GM20431 (cell line): ENCODE measurements at regions not wholly inside any gene's neighbourhood (a gene's known extent, or its start where the extent isn't known, plus 50 kb on each side); places are given as distances from the start of the nearest gene placed in this dataset.

Experiments
- in situ Hi-C: fragments of 300-500 bp; cut with MseI, MboI; formaldehyde crosslinking; loops from one replicate; pipeline ENCODE4 v1.15.0; 2020; ENCODE audit warnings: low sequenced_read_pairs; ENCODE audit not compliant: unreplicated experiment

DNA sequence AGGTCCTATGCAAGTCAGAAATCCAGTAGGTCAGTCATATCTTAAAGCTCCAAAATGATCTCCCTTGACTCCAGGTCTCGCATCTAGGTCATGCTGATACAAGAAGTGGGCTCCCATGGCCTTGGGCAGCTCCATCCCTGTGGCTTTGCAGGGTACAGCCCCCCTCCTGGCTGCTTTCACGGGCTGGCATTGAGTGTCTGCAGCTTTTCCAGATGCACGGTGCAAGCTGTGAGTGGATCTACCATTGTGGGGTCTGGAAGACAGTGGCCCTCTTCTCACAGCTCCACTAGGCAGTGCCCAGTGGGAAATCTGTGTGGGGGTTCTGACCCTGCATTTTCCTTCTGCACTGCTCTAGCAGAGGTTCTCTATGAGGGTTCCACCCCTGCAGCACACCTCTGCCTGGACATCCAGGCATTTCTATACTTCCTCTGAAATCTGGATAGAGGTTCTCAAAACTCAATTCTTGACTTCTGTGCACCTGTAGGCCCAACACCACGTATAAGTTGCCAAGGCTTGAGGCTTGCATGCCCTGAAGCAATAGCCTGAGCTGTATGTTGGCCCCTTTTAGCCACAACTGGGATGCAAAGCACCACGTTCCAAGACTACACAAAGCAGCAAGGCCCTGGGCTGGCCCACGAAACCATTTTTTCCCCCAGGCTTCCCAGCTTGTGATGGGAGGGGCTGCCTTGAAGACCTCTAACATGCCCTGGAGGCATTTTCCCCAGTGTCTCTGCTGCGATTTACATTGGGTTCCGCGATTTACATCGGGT lies 472.7 kb downstream of the NPHP4 start:
- in situ Hi-C loops = loop anchor here (25.0 kb wide), 2 partner anchors 218 to 393 kb away; no protein-coding TSS in a partner anchor

DNA sequence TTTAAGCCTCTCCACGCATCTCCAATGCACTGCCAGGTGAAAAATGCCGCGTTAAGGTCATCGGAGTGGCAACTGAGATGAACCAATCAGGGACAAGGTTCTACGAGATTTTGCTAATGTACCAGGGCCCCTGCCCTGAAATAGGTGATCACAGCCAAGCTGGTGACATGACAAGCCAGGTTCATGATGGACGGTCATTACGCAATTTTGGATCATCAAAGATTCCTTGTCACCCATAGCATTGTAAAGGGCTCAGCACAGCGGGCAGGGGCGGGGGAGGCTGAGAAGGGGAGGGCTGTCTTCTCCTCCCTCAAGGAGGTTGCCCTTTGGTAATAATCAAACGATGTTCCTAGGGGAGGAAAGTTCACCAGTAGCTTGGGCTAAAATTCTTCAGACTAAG lies 475.5 kb downstream of the NPHP4 start:
- in situ Hi-C loops = loop anchor here (25.0 kb wide), 2 partner anchors 221 to 396 kb away; no protein-coding TSS in a partner anchor

DNA sequence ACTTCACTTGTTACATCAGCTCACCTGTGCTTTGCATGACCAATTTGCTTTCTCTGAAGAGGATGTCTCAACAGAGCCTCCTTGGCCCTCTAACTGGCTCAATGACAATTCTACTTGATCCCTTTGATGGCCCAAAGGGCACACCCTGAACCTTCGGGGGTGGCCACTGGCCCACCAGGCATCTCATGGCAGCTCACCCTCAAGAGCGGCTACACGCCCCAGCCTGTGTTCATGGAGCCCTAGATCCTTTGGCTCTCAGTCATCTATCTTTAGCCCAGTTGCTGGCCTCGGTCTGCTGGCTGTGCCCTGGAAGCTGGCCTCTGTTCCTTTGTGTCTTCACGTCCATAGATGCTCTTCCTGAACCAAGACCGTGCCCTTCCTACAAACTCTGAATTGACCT lies 476.7 kb downstream of the NPHP4 start:
- in situ Hi-C loops = loop anchor here (25.0 kb wide), 2 partner anchors 222 to 397 kb away; no protein-coding TSS in a partner anchor

DNA sequence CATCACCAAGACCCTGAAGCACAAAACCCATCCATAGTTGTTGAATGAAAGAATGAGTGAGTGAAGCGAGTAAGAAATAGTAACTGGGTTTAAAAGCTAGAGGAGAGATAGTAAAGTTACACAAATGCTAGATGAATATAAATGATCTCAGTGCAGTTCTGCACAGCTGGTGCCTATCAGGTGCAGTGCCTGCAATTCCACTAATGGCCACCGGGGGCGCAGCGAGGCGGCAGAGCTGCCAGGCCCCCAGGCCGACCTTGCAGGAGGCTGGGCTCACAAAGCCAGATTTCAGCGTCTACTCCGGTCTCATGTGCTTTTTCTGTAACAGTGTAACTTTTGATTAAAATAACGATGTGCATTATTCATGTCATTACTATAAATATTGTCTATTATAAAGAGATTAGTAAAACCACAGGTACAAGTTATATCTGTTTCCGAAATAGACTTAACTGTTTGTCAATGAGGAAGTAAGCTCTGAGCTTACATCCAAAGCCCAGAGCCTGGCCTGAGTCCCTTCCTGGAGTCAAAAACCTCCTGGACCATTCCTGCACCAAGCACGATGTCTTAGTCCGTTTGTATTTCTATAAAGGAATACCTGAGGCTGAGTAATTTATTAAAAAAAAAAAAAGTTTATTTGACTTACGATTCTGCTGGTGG lies 477.6 kb downstream of the NPHP4 start:
- in situ Hi-C loops = loop anchor here (25.0 kb wide), 2 partner anchors 223 to 398 kb away; no protein-coding TSS in a partner anchor

DNA sequence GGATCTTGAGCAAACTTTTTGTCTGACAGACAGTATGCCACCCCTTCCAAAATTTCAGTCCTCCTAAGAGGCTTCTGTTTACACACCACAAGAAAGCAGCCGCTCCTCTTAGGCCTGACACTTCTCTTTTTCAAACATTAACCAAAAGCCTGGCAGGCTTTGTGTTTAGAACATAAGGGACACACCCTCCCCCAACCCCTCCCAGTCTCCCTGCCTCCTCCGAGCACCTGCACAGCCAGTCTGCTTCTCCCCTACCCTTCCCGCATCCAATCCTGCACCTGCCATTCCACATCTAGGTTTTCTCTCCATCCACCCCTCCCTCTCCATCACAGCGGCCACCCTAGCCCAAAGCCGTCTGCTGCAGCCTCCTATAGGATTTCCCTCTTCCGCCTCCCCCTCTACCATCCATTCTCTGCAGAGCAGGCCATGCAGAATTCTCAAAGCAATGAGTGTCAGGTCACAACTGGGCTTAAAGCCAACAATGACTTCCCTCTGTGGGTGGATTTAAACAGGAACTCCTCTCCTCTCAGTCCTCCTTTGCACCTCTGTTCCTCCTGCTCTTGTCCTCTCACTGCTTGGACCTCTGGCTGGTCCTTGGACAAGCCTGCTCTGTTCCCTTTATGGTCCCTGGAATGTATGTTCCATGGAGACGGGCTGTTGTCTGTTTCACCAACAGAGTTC lies 478.2 kb downstream of the NPHP4 start:
- in situ Hi-C loops = loop anchor here (25.0 kb wide), 2 partner anchors 223 to 398 kb away; no protein-coding TSS in a partner anchor

DNA sequence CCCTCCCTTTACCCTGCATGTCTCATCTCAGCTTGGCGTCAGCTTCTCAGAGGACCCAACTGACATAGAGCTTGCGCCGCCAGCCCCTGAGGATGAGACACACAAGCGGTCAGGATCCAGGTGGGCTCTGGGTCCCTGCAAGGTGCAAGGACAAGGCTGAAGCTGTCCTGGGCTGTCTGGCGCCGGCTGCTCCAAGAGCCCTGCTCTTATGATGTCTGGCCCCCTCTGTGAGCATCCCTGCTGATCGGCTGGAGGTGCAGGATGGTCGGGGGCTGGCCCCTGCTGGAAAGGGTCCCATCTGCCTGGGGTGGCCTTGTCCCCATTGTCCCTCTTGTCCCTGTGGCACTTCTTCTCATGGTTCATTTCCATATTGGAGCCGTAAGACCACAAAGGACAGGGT lies 479.0 kb downstream of the NPHP4 start:
- in situ Hi-C loops = loop anchor here (25.0 kb wide), 2 partner anchors 224 to 399 kb away; no protein-coding TSS in a partner anchor

DNA sequence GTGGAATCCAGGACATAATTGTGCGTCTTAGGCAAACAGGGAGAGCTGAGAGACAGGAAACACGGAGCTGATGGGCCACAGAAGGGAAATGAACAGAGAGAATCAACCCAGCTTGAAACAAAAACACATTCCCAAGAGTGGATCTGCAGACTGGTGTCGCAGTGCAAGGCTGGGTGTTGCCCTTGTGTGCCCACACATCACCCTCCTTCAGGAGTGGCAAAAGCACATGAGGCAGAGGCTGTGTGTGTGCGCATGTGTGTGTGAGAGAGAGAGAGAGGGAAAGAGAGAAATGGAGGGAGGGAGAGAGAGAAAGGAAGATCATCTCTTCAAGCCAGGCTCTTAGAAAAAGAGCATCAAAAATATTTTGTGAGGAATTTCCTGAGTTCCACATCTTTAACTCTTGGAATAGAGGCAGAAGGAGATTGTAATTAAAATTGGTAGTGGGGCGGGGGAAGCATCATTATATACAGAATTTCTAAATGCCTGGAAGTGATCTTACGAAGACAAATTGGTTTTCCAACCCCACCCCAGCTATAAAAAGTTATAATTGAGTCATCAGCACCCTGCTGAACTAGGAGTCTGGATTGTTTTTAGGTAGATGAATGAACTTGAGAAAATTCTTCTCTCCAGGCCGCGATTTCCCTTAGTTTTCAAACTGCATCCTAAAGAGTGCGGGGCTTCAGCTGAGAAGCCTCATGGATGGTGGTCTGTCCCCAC lies 480.7 kb downstream of the NPHP4 start:
- in situ Hi-C loops = loop anchor here (25.0 kb wide), 2 partner anchors 226 to 401 kb away; no protein-coding TSS in a partner anchor

DNA sequence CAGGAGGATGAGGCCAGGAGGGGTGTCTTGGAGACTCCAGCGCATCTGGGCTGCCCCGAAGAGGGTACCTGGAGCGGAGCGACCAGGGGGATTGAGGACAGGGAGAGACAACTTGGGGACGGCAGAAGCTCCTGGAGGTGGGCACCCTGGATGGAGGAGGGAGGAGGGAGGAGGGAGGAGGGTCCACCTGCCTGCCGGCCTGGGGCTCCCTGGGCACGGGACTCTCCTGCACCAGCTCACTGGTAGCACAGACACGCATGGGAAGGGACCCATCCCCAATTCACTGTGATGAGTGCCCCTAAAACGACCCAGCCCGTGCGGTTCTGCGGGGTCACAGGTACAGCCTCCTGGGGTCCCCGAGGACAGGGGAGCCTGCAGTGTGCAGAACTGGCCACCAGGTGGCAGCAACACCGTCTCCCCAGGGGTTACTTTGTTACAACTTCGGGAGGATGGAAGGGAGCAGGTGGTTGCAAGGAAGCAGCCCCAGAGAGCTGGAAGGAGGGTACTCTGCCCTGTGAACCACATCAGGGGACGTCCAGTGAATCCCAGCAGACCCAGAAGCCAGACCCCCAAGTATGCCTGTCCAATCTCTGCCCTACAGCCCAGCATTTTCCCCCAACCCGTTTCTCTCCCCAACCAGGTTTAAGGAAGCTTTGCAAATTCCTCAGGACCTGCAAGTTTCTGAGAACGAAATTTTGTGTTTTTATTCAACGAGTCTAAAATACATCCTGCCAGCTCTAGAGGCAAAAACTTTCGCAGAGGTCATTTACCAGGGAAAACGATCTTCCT lies 482.4 kb downstream of the NPHP4 start:
- in situ Hi-C loops = loop anchor here (25.0 kb wide), 2 partner anchors 227 to 402 kb away; no protein-coding TSS in a partner anchor

DNA sequence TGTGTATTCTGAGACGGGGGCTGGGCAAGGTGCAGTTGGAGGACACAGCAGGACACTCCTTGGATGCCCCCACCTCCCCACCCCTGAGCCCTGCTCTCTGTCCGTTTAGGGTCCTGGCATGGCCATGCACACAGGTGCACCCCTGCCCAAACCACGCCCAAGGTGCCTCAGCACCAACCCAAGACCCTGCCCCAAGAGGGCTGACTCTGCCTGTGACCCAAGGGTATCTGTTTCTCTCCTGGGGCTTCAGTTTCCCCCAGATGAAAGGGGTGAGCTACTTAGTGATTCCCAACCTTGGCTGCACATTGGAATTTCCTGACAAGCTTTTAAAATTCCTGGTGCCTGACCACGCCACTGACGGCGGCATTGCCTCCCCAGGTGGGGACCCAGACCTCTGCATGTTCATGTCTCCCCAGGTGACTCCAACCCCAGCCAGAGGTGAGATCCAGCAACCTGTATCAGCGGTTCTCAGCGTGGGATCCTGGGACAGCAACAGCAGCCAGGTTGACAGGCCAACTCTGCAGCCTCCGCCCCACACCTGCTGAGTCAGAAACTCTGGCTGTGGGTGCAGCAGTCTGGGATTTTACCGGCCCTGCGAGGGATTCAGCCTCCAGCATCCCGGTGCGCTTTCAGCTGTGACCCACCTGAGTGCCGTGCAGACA lies 483.4 kb downstream of the NPHP4 start:
- in situ Hi-C loops = loop anchor here (25.0 kb wide), 2 partner anchors 229 to 404 kb away; no protein-coding TSS in a partner anchor

DNA sequence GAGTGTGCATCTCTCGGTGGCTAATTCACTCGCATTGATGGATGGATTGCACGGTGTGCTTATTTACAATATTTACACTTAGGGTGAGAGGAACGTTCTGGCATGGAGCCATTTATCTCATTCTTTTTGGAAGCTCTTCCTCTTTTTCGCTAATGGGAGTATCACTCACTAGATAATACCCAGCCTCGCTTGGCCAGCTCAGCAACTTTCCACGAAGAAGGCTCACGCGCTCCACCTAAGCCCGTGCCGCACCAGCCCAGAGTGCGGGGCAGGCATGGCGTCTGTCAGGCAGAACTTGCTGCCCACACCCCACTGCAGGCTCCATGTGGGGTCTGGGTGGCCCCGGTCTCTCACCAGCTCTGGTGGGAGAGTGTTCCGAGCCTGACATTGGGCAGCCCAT lies 484.9 kb downstream of the NPHP4 start:
- in situ Hi-C loops = loop anchor here (25.0 kb wide), 2 partner anchors 230 to 405 kb away; no protein-coding TSS in a partner anchor

DNA sequence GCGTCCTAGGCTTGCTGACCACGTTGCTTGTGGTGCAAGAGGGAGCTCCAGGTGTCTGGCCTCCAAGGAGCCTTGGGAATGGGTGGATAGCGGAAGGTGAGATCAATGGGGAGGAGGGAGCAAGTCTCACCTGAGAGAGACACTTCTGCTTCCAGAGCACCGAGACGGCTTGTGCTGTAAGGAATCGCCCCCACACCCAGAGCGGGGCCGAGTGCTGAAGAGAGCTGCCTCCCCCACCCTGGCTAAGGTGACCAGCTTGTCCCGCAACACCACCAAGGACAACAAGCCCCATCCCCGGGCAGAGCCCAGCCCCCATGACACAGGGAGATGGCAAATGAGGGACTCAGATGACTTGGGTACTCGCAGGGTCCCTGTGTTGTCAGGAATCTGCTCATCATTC lies 485.6 kb downstream of the NPHP4 start:
- in situ Hi-C loops = loop anchor here (25.0 kb wide), 2 partner anchors 231 to 406 kb away; no protein-coding TSS in a partner anchor

DNA sequence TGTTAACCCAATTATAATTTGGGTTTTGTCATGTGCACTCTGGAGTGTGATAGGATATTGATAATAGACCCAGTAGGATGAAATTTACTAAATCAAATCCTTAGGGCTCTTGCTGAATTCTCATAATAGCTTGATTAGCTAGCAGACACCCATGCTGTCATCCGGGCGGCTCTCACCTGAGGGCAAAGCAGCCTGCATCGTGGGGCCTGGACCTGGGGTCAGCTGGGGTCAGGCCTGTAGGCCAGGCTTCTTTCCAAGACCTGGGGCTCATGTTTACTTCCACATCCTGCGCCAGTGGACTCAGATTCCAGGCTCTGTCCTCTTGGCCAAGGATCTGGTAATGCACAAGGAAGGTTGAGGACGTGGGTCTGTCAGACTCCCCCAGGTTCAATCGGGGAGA lies 486.3 kb downstream of the NPHP4 start:
- in situ Hi-C loops = loop anchor here (25.0 kb wide), 2 partner anchors 231 to 406 kb away; no protein-coding TSS in a partner anchor

DNA sequence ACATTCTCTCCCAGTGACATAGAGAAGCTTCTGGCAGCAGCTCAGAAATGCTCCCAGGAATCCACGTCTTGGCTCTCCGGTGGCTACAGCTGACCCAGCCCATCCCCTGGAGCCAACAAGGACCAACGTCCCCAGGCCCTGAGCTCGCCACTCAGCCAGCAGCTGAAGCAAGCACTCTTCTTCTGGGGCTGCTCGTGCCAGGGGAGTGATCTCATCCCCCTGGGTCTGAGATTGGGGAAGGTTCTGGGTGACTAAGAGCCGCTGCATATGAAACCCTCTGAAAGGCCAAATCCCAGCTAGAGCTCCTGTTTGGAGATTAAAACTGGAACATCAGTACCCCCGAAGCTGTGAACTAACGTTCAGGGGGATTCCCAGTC lies 487.9 kb downstream of the NPHP4 start:
- in situ Hi-C loops = loop anchor here (25.0 kb wide), 2 partner anchors 233 to 408 kb away; no protein-coding TSS in a partner anchor

DNA sequence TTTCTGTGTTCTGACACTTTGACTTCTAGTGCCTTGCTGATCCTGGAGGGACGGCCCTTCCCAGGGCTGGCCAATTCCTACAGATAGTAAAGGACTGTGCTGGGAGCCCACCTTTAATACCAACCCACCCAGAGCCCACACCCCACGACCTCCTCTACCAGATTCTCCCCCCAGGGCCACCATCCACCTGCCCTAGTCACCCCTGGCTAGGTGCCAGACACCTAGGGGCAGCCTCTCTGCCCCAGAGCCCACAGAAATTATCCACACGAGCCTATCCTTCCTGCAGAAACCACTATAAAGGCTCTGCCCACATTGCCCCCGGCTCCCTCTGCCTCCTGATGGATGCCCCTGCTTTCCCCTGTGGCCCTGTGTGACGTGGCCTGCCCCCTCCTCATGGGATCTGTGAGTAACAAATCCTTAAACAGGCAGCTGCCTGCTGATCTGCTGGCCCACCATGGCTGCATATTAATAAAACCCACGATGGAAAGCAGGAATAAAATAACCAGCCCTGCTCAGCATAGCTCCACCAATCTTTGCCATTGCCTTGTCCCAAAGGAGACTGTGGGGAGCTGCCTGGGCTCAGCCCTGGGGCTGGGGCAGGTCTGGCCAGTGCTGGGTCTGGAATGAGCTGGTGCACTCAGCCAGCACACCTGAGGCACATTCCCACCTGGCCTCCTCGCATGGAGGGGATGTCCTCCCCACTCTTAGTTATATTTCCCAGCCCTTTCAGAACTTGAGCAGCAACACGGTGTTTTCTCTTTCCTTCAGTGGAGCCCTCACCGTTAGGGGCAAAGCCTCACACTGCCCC lies 488.5 kb downstream of the NPHP4 start:
- in situ Hi-C loops = loop anchor here (25.0 kb wide), 2 partner anchors 234 to 409 kb away; no protein-coding TSS in a partner anchor

DNA sequence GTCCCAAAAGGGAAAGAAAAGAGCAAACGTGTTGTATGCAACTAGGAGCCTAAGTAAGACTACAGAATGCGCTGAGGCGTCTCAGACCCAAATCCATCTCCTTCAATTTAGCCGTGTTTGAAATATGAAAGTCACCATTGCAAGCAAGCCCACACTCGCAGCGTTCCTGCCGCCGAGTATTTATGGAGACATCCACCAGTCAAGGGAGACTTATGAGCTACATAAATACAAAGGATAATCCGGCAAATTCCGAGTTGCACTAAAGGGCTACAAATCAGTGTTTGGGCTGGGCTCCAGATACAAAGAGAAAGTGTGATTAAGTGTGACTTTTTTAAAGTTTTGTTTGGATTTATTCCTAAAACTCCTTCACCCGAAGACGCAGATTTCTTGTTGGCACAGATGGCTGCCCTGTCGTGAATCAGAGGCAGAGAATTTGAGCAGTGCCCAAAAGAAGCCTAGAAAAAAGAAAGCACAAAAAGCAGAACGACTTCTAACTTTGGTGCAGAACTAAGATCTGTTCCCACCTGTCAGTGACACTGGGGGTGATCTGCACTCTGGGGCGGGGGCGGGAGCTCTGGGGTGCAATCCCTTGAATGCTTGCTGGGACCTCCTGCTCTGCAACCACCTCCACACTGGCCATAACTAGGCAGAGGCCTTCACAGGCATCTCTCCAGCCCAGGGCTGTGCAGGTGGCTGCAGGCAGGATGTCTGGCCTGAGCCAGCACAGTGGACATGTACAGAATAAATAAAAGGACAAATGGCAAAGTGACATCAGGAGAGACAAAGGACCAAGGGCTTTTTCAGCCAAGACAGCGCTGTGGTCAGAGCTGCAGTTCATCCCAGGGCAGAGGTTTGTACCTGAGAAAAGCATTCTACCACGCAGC lies 489.7 kb downstream of the NPHP4 start:
- in situ Hi-C loops = loop anchor here (25.0 kb wide), 2 partner anchors 235 to 410 kb away; no protein-coding TSS in a partner anchor

DNA sequence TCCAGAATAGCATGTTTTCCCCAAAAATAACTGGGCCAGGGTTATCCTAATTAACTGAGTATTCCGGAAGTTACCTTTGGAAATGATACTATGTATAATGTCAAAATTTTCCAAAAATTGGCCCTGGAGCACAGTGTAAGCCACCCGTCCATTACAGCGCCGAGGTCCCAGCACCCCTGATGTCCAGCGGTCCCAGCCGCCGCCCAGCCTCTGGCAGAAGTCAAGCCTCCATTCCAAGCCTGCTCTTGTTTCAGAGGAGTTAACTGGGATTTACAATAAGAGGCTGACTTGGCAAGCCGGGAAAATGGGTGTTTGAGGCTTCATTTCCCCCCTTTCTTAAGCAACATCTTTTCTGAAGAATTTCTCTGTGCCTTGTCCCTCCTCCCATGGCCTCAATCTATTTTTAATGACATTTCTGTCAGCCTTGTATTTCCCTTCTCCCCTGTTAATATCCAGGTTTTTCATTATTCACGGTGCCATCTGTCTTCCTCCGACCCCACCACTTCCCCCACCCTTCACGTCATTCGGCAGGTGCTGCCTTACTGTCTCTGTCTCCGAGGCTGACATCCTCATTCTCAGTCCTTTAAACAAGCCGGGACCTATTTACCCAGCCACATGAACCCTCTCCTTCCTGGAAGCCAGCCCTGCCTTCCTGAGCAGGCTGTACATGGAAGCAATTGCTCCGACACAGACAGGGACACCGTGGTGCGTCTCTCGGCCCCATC lies 490.9 kb downstream of the NPHP4 start:
- in situ Hi-C loops = loop anchor here (25.0 kb wide), 2 partner anchors 236 to 411 kb away; no protein-coding TSS in a partner anchor
